H9 (cell line): ENCODE measurements at regions not wholly inside any gene's neighbourhood (a gene's known extent, or its start where the extent isn't known, plus 50 kb on each side); places are given as distances from the start of the nearest gene placed in this dataset.

Experiments
- DNase-seq: peaks from one replicate; pipeline ENCODE4 v3.0.0-alpha.2; 2017
- H2AFZ ChIP-seq: one replicate; pipeline ENCODE4 v1.6.1; 2013; ENCODE audit warnings: mild to moderate bottlenecking, low read length, control low read depth, moderate library complexity
- H2AK5ac ChIP-seq: 2 replicates; pipeline ENCODE4 v1.6.1; 2013; ENCODE audit warnings: low read length, control low read depth, mixed read lengths; ENCODE audit not compliant: insufficient read length
- H2BK120ac ChIP-seq: one replicate; pipeline ENCODE4 v1.6.1; 2013; ENCODE audit warnings: low read depth, mild to moderate bottlenecking, low read length, control low read depth, inconsistent platforms; ENCODE audit not compliant: poor library complexity, severe bottlenecking
- H2BK12ac ChIP-seq: 2 replicates; pipeline ENCODE4 v1.6.1; 2013; ENCODE audit warnings: low read length, control low read depth, mixed read lengths, low read depth; ENCODE audit not compliant: insufficient read length
- H2BK15ac ChIP-seq: 2 replicates; pipeline ENCODE4 v1.6.1; 2013; ENCODE audit warnings: low read depth, low read length, control low read depth
- H2BK20ac ChIP-seq: one replicate; pipeline ENCODE4 v1.6.1; 2013; ENCODE audit warnings: low read depth, mild to moderate bottlenecking, low read length, control low read depth, inconsistent platforms; ENCODE audit not compliant: poor library complexity, severe bottlenecking
- H2BK5ac ChIP-seq: 2 replicates; pipeline ENCODE4 v1.6.1; 2013; ENCODE audit warnings: low read length, control low read depth, mixed read lengths; ENCODE audit not compliant: insufficient read length
- H3K14ac ChIP-seq: 2 replicates; pipeline ENCODE4 v1.6.1; 2013; ENCODE audit warnings: low read length, control low read depth; ENCODE audit not compliant: insufficient read depth
- H3K18ac ChIP-seq: 2 replicates; pipeline ENCODE4 v1.6.1; 2013; ENCODE audit warnings: low read depth, mild to moderate bottlenecking, mixed read lengths, low read length, control low read depth; ENCODE audit not compliant: insufficient read length
- H3K23ac ChIP-seq: 2 replicates; pipeline ENCODE4 v1.6.1; 2013; ENCODE audit warnings: low read length, control low read depth, mixed read lengths, low read depth; ENCODE audit not compliant: insufficient read length
- H3K23me2 ChIP-seq: 2 replicates; pipeline ENCODE4 v1.6.1; 2013; ENCODE audit warnings: low read depth, mild to moderate bottlenecking, mixed read lengths, low read length, control low read depth; ENCODE audit not compliant: insufficient read length, poor library complexity, severe bottlenecking
- H3K27ac ChIP-seq: 2 replicates; pipeline ENCODE4 v1.5.1; 2013; ENCODE audit warnings: low read length, control low read depth, mixed read lengths, low read depth; ENCODE audit not compliant: insufficient read length
- H3K27me3 ChIP-seq: 2 replicates; pipeline ENCODE4 v1.6.1; 2013; ENCODE audit warnings: low read length, control low read depth, inconsistent platforms; ENCODE audit not compliant: insufficient read depth
- H3K4ac ChIP-seq: 2 replicates; pipeline ENCODE4 v1.6.1; 2013; ENCODE audit warnings: low read depth, mild to moderate bottlenecking, control low read depth, inconsistent platforms, low read length, moderate library complexity
- H3K4me1 ChIP-seq: 2 replicates; pipeline ENCODE4 v1.6.1; 2013; ENCODE audit warnings: low read length, control low read depth, inconsistent platforms; ENCODE audit not compliant: insufficient read depth
- H3K4me2 ChIP-seq: 2 replicates; pipeline ENCODE4 v1.6.1; 2013; ENCODE audit warnings: low read length, control low read depth, mixed read lengths; ENCODE audit not compliant: insufficient read length, insufficient read depth
- H3K56ac ChIP-seq: 2 replicates; pipeline ENCODE4 v1.6.1; 2013; ENCODE audit warnings: low read depth, mild to moderate bottlenecking, mixed read lengths, low read length, control low read depth; ENCODE audit not compliant: insufficient read length
- H3K79me1 ChIP-seq: 2 replicates; pipeline ENCODE4 v1.6.1; 2013; ENCODE audit warnings: low read depth, mild to moderate bottlenecking, moderate library complexity, low read length, control low read depth, inconsistent platforms; ENCODE audit not compliant: insufficient read depth, poor library complexity, severe bottlenecking
- H3K79me2 ChIP-seq: 2 replicates; pipeline ENCODE4 v1.6.1; 2013; ENCODE audit warnings: low read length, control low read depth, inconsistent platforms; ENCODE audit not compliant: insufficient read depth
- H3K9ac ChIP-seq: 2 replicates; pipeline ENCODE4 v1.6.1; 2013; ENCODE audit warnings: low read length, control low read depth, mixed read lengths; ENCODE audit not compliant: insufficient read length; ENCODE audit errors: extremely low read depth
- H3K9me3 ChIP-seq: one replicate; pipeline ENCODE4 v1.6.1; 2013; ENCODE audit warnings: low read depth, low read length, inconsistent platforms; ENCODE audit not compliant: control insufficient read depth
- H3T11ph ChIP-seq: one replicate; pipeline ENCODE4 v1.6.1; 2013; ENCODE audit warnings: mild to moderate bottlenecking, low read length, control low read depth, inconsistent platforms
- H4K20me1 ChIP-seq: one replicate; pipeline ENCODE4 v1.6.1; 2013; ENCODE audit not compliant: control insufficient read depth, insufficient read length, insufficient read depth
- H4K5ac ChIP-seq: 2 replicates; pipeline ENCODE4 v1.6.1; 2013; ENCODE audit warnings: low read depth, mild to moderate bottlenecking, mixed read lengths, low read length, control low read depth; ENCODE audit not compliant: insufficient read length
- H4K8ac ChIP-seq: replicated peaks from 2 replicates; pipeline ENCODE4 v1.6.1; 2013; ENCODE audit warnings: low read length, control low read depth, mixed read lengths, low read depth; ENCODE audit not compliant: insufficient read length
- H4K91ac ChIP-seq: 2 replicates; pipeline ENCODE4 v1.6.1; 2013; ENCODE audit warnings: low read depth, mild to moderate bottlenecking, moderate library complexity, mixed read lengths, low read length, control low read depth; ENCODE audit not compliant: insufficient read length
- H3K27ac Mint-ChIP-seq, 3 experiments: 2 replicates in 2 of 3; 3 replicates in 1 of 3; pipeline ENCODE4 v1.8.0; 2020 to 2021; ENCODE audit warnings: mixed read lengths in 3 of 3, mild to moderate bottlenecking in 1 of 3, moderate library complexity in 1 of 3
- H3K27me3 Mint-ChIP-seq: 2 replicates; pipeline ENCODE4 v1.8.0; 2021; ENCODE audit warnings: low read depth, mild to moderate bottlenecking, moderate library complexity, mixed read lengths
- H3K36me3 Mint-ChIP-seq, 3 experiments: 2 replicates in 2 of 3; 3 replicates in 1 of 3; pipeline ENCODE4 v1.8.0; 2020 to 2021; ENCODE audit warnings: low read depth in 3 of 3, mixed read lengths in 3 of 3; ENCODE audit not compliant: insufficient read depth in 1 of 3
- H3K4me1 Mint-ChIP-seq, 2 experiments: 2 replicates each; pipeline ENCODE4 v1.8.0; 2020; ENCODE audit warnings: mixed read lengths in 2 of 2
- H3K4me3 Mint-ChIP-seq, 2 experiments: 2 replicates in 1 of 2; 3 replicates in 1 of 2; pipeline ENCODE4 v1.8.0; 2020 to 2021; ENCODE audit warnings: mild to moderate bottlenecking in 2 of 2, mixed read lengths in 2 of 2, moderate library complexity in 1 of 2
- H3K9me3 Mint-ChIP-seq, 2 experiments: 2 replicates in 1 of 2; 3 replicates in 1 of 2; pipeline ENCODE4 v1.8.0; 2020; ENCODE audit warnings: mild to moderate bottlenecking in 2 of 2, mixed read lengths in 2 of 2, moderate library complexity in 1 of 2
- WGBS: extraction: QIAGEN DNeasy Blood & Tissue Kit; methylation state at CpG from one replicate; pipeline ENCODE4 v1.1.7; 2013; ENCODE audit warnings: missing lambda C conversion rate, low lambda C conversion rate, mixed read lengths; ENCODE audit not compliant: insufficient read length; ENCODE audit errors: extremely low coverage; 5-methylcytosine and 5-hydroxymethylcytosine counted together
- TF ChIP-seq, protein P1 (sequence below): fragments of 200-600 bp; sonication (generic); conservative IDR thresholded peaks from 3 replicates; pipeline ENCODE4 v1.8.0; 2021; ENCODE audit warnings: antibody characterized with exemption, mild to moderate bottlenecking

DNA sequence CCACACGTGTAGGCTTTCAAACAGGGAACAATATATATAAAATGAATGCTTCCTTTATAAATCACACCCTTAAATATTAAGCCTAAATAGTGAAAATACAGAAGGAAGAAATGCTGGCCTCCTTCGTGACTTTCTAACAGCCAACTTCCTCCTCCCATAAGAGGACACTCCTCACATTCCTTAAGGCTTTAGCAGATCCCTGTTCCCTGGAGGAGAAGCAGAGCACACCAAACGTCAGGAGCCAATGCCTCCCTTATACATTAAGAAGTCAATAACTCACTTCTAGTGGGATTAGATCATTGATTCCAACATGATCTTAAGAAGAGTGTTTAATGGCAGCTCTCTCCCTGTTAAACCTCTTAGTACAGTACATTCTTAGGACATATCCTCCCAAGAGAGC is 108.4 kb upstream of the FAM241A start:
- H3K4me3 Mint-ChIP-seq = no peak overlapping the region
- no peak overlapping the region for H3K56ac ChIP-seq
- no peak overlapping the region for H2AFZ ChIP-seq

More for the DNA sequence above, 108.4 kb upstream of the FAM241A start:
- no peaks in the 10 kb centered on the region for H3K23me2 ChIP-seq
- H3K79me1 ChIP-seq = no peaks in the 10 kb centered on the region
- no peak overlapping the region for H4K5ac ChIP-seq
- H3K14ac ChIP-seq = no peak overlapping the region
- H3K18ac ChIP-seq = no peak overlapping the region
- no peak overlapping the region for H2BK12ac ChIP-seq
- no peak overlapping the region for H3K27ac Mint-ChIP-seq
- no peak overlapping the region for H3K23ac ChIP-seq
- no peaks in the 10 kb centered on the region for H3K4me1 ChIP-seq
- H3K27me3 Mint-ChIP-seq = no peaks in the 10 kb centered on the region; the same call in 1 of the 2 replicates
- no peak overlapping the region for H3T11ph ChIP-seq
- H2BK15ac ChIP-seq = no peak overlapping the region
- H2AK5ac ChIP-seq = no peak overlapping the region
- no peaks in the 10 kb centered on the region for H3K9me3 ChIP-seq
- H4K20me1 ChIP-seq = no peaks in the 10 kb centered on the region
- no peak overlapping the region for H2BK120ac ChIP-seq
- H4K8ac ChIP-seq = no peak overlapping the region
- no peak overlapping the region for H2BK20ac ChIP-seq
- peaks cover 4 to 5% of the 10 kb centered on the region in 2 experiments; a peak in 1 of 4 replicates for H3K4me1 Mint-ChIP-seq
- H3K27ac ChIP-seq = no peak overlapping the region
- H3K4me2 ChIP-seq = no peak overlapping the region
- H3K27me3 ChIP-seq = no peaks in the 10 kb centered on the region
- no peaks in the 10 kb centered on the region for H3K9me3 Mint-ChIP-seq
- no CpG with 5 or more reads among the region's 3 CpGs for WGBS
- H4K91ac ChIP-seq = no peak overlapping the region
- no peak overlapping the region for H3K9ac ChIP-seq
- no peak for DNase-seq
- H3K4ac ChIP-seq = no peak overlapping the region
- H3K79me2 ChIP-seq = no peaks in the 10 kb centered on the region
- H2BK5ac ChIP-seq = no peak overlapping the region
- TF ChIP-seq, protein P1, sequence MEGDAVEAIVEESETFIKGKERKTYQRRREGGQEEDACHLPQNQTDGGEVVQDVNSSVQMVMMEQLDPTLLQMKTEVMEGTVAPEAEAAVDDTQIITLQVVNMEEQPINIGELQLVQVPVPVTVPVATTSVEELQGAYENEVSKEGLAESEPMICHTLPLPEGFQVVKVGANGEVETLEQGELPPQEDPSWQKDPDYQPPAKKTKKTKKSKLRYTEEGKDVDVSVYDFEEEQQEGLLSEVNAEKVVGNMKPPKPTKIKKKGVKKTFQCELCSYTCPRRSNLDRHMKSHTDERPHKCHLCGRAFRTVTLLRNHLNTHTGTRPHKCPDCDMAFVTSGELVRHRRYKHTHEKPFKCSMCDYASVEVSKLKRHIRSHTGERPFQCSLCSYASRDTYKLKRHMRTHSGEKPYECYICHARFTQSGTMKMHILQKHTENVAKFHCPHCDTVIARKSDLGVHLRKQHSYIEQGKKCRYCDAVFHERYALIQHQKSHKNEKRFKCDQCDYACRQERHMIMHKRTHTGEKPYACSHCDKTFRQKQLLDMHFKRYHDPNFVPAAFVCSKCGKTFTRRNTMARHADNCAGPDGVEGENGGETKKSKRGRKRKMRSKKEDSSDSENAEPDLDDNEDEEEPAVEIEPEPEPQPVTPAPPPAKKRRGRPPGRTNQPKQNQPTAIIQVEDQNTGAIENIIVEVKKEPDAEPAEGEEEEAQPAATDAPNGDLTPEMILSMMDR = no peak
- no peaks in the 10 kb centered on the region for H3K36me3 Mint-ChIP-seq
